DMS 273 treated with DMSO at 0.1 percent for 48 hours (cell line): ENCODE measurements at regions not wholly inside any gene's neighbourhood (a gene's known extent, or its start where the extent isn't known, plus 50 kb on each side); places are given as distances from the start of the nearest gene placed in this dataset.

Experiments used
- DNase-seq: peaks from one replicate; lab custom pipeline; 2025; lab: John Stamatoyannopoulos, UW

DNA sequence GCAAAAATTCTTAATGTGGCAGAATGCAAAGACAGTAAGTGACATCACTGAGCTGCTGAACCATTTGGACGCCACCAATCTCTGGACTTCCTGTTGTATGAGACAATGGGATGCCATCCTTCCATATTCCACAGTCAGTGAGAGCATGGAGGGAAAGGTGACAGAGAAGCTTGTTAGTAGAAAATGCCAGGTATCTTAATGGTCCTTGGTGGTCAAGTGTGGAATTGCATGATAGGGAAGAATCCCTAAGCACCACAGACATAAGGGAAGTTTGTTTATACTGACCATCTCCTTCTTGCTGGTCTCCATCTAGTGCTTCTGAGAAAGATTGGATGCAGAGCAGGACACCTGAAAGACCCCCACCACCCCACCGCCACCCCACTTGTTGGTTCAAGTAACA, 1410.0 kb upstream of the TMEM132C start:
- DNase-seq, result no peak

DNA sequence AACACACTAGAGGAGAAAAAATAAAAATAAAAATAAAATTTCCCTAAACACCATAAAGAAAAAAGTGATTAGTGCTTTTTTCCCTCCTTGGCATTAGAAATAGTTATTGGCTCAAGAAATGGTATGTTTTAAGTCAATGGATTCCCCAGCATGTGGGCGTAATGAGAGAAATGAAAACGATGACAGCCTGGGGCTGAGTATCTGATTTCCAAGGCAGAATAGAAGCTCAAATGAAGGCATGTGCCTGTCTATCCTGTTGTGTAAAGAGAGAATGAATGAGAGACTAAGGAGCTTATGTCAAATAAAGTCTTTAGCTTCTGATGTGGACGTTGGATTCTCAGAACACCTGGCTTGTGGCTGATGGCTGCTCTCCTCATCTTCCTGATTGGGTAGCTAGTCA, 1408.4 kb upstream of the TMEM132C start:
- no peak for DNase-seq

GRCh38 chr12:126860210-126860609, 1406.8 kb upstream of the TMEM132C start:
- no peak for DNase-seq

- no peak for DNase-seq
These were observed 1404.5 kb upstream of the TMEM132C start for GRCh38 chr12:126862500-126862899.

DNA sequence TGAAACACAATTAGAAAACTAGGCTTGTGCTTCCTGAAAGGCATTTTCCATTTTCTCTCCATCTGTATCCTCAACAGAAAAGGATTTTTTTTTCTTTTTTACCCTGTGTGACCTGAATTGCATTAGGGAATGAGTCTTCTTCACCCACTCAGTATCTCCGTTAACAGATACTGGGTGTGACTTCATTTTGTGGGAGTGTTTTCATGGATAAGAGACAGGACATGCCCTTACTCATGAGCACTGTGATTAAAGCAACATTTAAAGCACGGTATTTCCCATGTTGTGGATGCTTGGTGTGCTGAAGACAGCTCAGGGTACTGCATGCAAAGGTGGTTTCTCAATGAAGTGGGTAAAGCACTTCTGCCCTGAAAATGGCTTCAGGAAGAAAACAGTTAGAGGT, 1397.3 kb upstream of the TMEM132C start:
- DNase-seq, result no peak

DNA sequence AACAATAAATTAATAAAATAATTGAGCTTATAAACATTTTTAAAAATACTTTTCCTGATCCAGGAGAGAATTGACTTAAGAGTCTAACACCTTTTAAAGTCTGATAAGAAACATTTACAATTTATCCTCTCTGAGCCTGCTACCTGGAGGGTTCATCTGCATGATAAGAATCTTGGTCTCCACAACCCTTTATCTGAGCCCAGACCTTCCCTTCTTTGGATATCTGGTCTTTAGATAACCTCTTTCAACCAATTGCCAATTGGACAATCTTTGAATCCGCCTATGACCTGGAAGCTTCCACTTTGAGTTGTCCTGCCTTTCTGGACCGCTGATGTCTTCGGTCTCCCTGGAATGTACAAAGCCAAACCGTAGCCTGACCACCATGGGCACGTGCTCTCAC, 1393.3 kb upstream of the TMEM132C start:
- DNase-seq, result no peak

- DNase-seq, result peak; percentile 0
These were observed 1392.4 kb upstream of the TMEM132C start for GRCh38 chr12:126874427-126875026.

DNA sequence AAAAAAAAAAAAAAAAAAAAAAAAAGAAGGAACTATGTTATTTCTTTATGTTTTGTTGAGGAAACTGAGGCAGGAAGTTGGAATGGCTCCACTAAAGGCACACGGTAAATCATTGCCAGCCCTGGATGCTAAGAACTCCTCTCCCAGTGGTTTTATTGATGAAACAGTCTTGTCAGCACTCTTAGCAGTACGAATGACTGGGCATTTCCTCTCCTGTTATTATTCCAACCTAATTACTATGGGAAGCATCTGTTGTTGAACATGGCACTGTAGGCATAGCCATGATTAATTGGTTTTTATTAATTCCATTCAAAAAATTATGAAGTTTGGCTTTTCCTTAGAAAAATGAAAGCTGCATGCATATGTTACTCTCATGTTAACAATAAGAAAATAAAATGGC, 1387.1 kb upstream of the TMEM132C start:
- no peak for DNase-seq

GRCh38 chr12:126883697-126884096, 1383.3 kb upstream of the TMEM132C start:
- DNase-seq, result no peak

DNA sequence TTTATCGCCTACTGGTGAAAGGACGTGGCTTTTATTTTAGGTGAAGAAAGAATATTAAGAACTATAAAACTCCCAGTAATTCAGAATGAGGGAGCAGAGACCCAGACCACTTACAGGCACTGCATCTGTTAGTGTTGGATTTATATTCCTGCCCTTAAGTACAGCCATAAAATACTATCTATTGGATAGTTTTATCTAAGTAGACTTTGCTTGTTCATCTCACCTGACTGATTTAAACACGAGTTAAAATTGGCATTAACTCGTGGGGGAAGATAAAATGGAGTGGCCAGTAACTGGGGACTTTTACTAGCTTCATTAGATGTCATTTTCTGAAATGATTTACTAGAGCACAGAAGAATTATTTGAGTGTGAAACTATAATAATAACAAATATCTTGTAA, 1377.5 kb upstream of the TMEM132C start:
- DNase-seq, result no peak

DNA sequence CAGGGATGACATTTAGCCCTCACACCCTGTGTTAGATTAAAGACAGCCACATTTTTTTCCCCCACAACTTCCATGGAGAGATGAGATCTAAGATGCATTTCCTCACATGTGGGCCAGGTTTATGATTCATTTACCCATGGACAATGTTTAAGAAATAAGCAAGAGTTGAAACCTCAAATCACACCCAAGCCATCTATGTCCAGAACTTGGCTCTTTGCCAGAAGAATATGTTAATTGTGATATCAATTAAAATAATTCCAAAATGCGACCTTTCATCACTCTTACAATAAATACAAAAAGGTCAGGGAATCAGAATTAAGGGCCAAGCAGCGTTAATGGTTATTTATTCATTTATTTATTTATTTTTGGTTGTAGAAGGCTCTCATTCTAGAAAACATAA, 1376.9 kb upstream of the TMEM132C start:
- no peak for DNase-seq

DNA sequence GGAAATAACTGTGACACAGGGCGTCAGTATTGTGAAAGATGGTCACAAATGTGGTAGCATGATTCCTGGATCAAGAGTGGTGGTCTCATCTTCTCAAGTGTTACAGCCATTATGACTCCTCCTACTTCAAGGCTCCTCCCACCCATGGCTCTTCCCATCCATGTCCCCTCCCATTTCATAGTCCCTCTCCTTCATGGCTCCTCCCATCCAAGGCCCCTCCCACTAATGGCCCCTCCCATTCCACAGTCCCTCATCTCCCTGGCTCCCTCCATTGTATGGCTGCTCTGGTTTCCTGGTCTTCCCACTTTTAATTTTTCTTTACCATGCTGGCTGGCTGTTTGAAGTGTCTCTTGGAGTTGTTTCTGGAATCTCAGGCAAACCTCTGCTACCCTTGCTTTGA, 1375.2 kb upstream of the TMEM132C start:
- DNase-seq, result no peak

DNA sequence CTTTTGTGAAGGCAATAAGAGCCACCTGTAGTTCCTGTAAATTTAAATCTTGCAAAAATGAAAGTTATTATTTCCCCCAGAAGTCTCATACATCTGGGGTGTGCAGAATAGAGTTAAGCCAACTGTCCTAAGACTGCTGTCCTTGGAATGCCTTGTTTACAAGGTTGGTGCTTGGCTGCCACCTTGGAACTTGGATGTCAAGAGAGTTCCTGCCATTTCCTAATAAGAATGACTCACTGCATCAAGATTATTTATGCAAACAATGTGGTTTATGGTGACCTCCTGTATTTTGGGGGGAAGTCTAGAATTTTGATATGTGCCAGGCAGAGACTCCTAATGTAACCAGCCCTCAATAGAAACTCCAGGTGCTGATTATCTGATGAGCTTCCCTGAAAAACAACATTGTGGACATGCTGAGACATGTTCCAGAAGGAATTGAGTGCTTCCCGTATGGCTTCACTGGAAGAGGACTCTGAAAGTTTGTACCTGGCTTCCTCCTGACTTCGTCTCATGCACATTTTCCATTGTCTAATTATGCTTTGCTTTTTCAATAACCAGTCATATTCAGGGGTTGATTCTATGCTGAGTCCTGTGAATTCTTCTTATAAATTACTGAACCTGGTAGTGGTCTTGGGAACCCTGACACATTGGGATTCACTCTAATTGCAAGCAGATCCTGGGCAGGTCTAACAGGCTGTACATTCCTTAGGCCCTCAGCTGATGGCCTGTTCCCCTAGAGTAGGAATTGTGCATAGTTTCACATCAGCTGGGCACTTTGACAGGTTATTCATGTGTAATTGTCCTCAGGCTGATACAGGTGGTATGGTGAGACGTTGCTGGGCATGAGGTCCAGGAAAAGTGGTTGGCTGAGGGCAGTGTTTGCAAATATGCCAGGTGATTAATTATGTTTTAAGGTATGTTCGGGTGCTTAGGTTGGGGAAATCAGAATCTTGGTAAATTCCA, 1370.7 kb upstream of the TMEM132C start:
- DNase-seq, result no peak

DNA sequence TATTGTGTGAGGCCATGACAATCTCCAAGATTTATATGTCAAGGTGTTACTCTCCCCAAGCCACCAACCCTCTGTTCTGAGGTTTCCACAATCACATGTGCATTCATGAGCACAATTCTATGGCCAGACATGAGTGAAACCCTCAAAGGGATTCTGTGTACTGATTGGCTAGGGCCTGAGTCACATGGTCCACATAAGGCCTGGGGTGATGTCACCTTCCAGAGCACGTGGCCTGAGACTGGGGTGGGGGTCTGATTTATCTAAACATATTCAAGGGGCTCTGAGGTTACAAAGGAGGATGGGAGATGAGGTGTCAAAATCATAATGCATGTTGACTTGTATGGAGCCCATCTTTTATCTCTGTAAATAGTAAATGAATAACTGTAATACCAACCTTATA, 1369.9 kb upstream of the TMEM132C start:
- no peak for DNase-seq

DNA sequence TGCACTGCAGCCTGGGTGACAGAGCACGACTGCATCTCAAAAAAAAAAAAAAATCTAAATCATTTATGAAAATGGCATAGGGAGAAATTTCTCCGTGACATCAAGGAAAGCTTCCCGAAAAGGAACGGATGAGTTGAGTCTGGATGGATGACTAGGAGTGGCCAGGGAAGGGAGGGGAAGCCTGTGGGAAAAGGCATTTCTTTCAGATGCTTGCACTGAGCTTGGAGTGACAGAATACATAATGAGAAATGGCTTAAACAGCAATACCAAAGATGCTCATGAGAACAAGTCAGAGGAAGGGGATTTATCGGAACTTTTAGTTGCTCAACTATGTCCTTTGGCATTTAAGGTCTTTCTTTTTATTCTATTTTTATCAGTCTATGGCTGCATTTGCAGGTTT, 1369.2 kb upstream of the TMEM132C start:
- no peak for DNase-seq

GRCh38 chr12:126898562-126898961, 1368.4 kb upstream of the TMEM132C start:
- no peak for DNase-seq

DNA sequence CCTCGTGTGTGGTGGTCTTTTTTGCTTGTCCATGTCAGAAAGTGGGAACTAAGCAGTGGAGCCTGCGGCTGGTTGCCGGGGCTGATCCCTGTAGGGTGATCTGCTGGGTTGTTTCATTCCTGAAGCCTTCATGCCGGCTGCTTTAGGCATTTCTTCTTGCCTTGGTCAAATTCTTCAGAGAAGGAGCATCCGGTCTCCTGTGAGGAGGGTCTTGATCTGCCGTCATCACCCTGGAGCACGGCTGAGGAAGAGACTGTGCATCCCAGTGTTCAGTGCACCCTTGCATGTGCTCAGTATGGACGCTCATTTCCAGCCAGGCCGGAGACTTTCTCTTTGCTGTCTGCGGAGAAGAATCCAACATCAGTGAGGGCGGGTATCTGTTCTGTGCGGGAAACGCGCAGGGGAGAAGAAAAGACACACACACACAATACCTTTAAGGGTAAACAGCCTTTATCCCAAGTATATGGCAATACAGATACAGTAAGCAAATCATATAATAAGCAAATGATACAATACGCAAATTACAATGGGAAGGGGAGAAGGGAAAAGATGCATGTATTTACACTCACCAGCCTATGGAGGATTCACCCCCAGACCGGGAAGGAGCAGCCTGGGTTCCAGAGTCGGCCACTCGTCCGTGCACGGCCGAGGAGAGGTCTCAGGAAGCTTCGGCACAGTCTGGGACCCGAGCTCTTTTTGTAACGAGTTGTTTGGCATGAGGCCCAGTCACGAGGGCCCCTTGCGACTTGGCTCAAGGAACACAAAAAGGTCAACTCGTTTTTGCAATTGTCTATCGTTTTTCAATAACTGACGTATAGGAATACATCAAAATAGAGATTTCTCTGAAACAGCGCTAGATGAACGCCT, 1366.8 kb upstream of the TMEM132C start:
- no peak for DNase-seq

DNA sequence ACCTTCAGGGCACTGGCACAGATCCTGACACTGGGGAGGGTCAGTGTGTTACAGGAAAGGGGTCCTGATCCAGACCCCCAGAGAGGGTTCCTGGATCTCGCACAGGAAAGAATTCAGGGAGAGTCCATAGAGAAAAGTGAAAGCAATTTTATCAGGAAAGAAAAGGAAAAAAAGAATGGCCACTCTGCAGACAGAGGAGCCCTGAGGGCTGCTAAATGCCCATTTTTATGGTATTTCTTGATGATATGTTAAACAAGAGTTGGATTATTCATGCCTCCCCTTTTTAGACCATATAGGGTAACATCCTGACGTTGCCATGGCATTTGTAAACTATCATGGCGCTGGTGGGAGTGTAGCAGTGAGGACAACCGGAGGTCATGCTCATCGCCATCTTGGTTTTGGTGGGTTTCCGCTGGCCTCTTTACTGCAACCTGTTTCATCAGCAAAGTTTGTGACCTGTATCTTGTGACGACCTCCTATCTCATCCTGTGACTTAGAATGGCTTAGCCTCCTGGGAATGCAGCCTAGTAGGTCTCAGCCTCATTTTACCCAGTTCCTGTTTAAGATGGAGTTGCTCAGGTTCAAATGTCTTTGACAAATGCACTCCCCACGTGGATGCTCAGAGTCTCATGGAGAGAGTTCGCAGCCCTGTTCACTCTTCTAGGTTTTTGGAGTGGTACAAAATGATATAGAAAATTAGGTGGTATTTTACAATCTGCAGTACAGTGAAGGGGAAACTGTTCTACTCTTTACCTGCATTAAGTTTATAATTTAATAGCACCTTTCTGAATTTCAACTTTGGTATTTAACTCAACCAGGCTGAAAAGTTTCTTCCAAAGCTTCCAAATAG, 1363.7 kb upstream of the TMEM132C start:
- DNase-seq, result no peak

GRCh38 chr12:126905752-126906151, 1361.2 kb upstream of the TMEM132C start:
- DNase-seq, result no peak

- DNase-seq, result no peak
These were observed 1358.8 kb upstream of the TMEM132C start for GRCh38 chr12:126907900-126908764.

DNA sequence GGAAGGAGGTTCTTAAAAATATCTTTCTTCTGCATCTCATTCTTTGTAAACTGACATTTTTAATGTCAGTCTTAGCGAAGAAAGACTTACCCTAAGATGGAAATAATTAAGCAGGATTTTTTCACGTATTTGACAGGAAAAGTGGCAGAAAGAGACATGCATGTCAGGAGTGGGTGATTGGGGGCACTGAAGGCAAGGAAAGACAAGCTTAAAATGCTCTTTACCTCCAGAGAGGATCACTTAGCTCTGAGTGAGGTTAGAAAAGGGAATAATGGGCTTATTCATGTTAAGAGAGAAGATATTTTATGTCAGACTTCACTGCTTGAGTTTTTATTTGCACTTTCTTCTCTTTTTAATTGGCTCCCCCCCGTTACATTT, 1358.2 kb upstream of the TMEM132C start:
- DNase-seq, result no peak
